GM21381 (cell line): ENCODE measurements at regions not wholly inside any gene's neighbourhood (a gene's known extent, or its start where the extent isn't known, plus 50 kb on each side); places are given as distances from the start of the nearest gene placed in this dataset.

ENCODE experiments used
- ATAC-seq: cut with Tn5 transposase; IDR thresholded peaks from one replicate; pipeline ENCODE4 v1.9.1; 2021; ENCODE audit warnings: mild to moderate bottlenecking, moderate library complexity; ENCODE audit not compliant: unreplicated experiment

- ATAC-seq, result no peak
These were observed 161.2 kb downstream of the PLPP3 start for GRCh38 chr1:56418151-56418631.

- ATAC-seq, result no peak
These were observed 161.7 kb downstream of the PLPP3 start for GRCh38 chr1:56417646-56418045.

- ATAC-seq, result no peak
These were observed 162.9 kb downstream of the PLPP3 start for GRCh38 chr1:56416495-56416894.

GRCh38 chr1:56415720-56416119, 163.6 kb downstream of the PLPP3 start:
- no peak for ATAC-seq

GRCh38 chr1:56415258-56415657, 164.1 kb downstream of the PLPP3 start:
- no peak for ATAC-seq

GRCh38 chr1:56414728-56415224, 164.6 kb downstream of the PLPP3 start:
- no peak for ATAC-seq

GRCh38 chr1:56413671-56414199, 165.6 kb downstream of the PLPP3 start:
- no peak for ATAC-seq

- no peak for ATAC-seq
These were observed 167.7 kb downstream of the PLPP3 start for GRCh38 chr1:56411484-56412180.

GRCh38 chr1:56411021-56411420, 168.3 kb downstream of the PLPP3 start:
- no peak for ATAC-seq

- ATAC-seq, result no peak
These were observed 169.0 kb downstream of the PLPP3 start for GRCh38 chr1:56410405-56410804.

GRCh38 chr1:56409112-56409691, 170.2 kb downstream of the PLPP3 start:
- no peak for ATAC-seq

- ATAC-seq, result no peak
These were observed 172.5 kb downstream of the PLPP3 start for GRCh38 chr1:56406821-56407220.

- no peak for ATAC-seq
These were observed 174.8 kb downstream of the PLPP3 start for GRCh38 chr1:56404561-56405030.

GRCh38 chr1:56404066-56404465, 175.3 kb downstream of the PLPP3 start:
- ATAC-seq, result no peak

GRCh38 chr1:56403321-56403720, 176.0 kb downstream of the PLPP3 start:
- ATAC-seq, result no peak

GRCh38 chr1:56401191-56401590, 178.2 kb downstream of the PLPP3 start:
- no peak for ATAC-seq

- no peak for ATAC-seq
These were observed 178.8 kb downstream of the PLPP3 start for GRCh38 chr1:56400526-56400925.

GRCh38 chr1:56399795-56400194, 179.6 kb downstream of the PLPP3 start:
- no peak for ATAC-seq

- ATAC-seq, result no peak
These were observed 180.0 kb downstream of the PLPP3 start for GRCh38 chr1:56399326-56399725.

GRCh38 chr1:56397811-56398231, 181.5 kb downstream of the PLPP3 start:
- no peak for ATAC-seq

- ATAC-seq, result no peak
These were observed 182.0 kb downstream of the PLPP3 start for GRCh38 chr1:56397409-56397808.

- no peak for ATAC-seq
These were observed 182.8 kb downstream of the PLPP3 start for GRCh38 chr1:56396581-56396980.
